Right cardiac atrium (tissue), 5 donors: ENCODE measurements at regions not wholly inside any gene's neighbourhood (a gene's known extent, or its start where the extent isn't known, plus 50 kb on each side); places are given as distances from the start of the nearest gene placed in this dataset.
A peak's percentile ranks its signal among the peaks of the same experiment; 100 is the strongest.
"Not testable (repeated sequence)": the region's sequence is repeated elsewhere in the genome, so short reads cannot be mapped to it uniquely, and the experiment has no call there.

Experiments used
- ATAC-seq, 2 donors: fragments of 200-7000 bp; cut with Tn5 transposase; one replicate each; pipeline versions ENCODE4 v1.8.0 to v1.9.1; 2020; ENCODE audit warnings: moderate library complexity in 2 of 2, mild to moderate bottlenecking in 1 of 2
- DNase-seq, 3 donors: peaks; one replicate each; pipeline ENCODE4 v3.0.0-alpha.2; 2020
- H3K27ac ChIP-seq: one replicate; pipeline ENCODE4 v1.5.1; 2013; ENCODE audit warnings: mild to moderate bottlenecking, low read length, control low read depth, moderate library complexity
- H3K27me3 ChIP-seq: one replicate; pipeline ENCODE4 v1.6.1; 2013; ENCODE audit not compliant: control insufficient read depth, insufficient read depth
- H3K4me1 ChIP-seq: one replicate; pipeline ENCODE4 v1.6.1; 2013; ENCODE audit warnings: low read length; ENCODE audit not compliant: control insufficient read depth, insufficient read depth
- H3K4me3 ChIP-seq: one replicate; pipeline ENCODE4 v1.5.1; 2013; ENCODE audit warnings: low read length, control low read depth
- H3K9me3 ChIP-seq: one replicate; pipeline ENCODE4 v1.6.1; 2013; ENCODE audit warnings: low read length; ENCODE audit not compliant: control insufficient read depth
- WGBS: extraction: QIAGEN DNeasy Blood & Tissue Kit; methylation state at CpG from one replicate; pipeline ENCODE4 v1.1.7; 2013; 5-methylcytosine and 5-hydroxymethylcytosine counted together
- intact Hi-C, 4 donors: fragments of 100-400 bp; cut with DNase I; formaldehyde crosslinking; loops; one replicate each; pipeline versions ENCODE4 v1.11.0 to v1.14.0; 2022 to 2023
- donor health status: healthy with polysubstance abuse.
- donor health status: DM: no; HTN: yes; CAD: no.
- donor health status: DM: no; HTN: no; CAD: no.
- donor health status: DM: no; HTN: yes; CAD: no; lungs with severe emphysema.
- donor health status: DM: yes; HTN: yes; CAD: no.

DNA sequence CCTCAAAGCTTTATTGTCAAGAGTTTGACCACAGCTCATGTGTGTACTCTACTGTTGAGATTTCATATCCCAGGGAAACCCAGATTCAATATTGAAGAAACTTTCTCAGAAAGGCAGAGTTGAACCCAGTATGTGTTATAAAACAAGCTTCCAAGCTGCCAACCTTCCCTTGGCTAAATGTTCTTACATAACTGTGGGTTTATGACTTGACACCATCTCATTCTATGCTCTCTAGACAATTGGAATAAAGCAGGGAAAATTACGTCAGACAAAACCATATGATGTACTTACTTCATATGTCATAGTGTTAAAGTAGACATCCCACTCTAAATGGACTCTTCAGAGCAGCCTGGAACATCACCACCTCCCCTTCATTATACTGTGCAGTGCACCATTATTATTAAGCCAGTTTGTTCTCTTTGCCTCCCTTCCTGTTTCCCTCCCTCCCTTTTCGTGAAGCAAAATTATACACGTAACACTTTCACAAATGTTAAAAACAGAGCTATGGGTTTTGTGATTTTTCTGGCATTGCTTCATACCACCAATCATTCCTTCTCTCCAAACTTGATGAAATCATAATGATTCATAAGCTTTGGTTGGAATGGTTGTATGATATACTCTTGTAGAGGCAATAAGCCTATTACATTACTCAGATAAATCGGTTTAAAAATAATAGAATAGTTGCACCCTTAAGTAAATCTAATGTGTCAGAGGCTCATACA is 507.2 kb downstream of the LTN1 start:
- WGBS: 79% methylated on average over 4 of the region's 4 CpGs
- Histone ChIP-seq H3K4me3 (no peak overlapping the region), H3K27ac (no peak overlapping the region), H3K27me3 (no peaks in the 10 kb centered on the region), H3K4me1 (no peaks in the 10 kb centered on the region), H3K9me3 (no peaks in the 10 kb centered on the region)
- ATAC-seq (no peak), DNase-seq (no peak)
- intact Hi-C loops: no loop called here

DNA sequence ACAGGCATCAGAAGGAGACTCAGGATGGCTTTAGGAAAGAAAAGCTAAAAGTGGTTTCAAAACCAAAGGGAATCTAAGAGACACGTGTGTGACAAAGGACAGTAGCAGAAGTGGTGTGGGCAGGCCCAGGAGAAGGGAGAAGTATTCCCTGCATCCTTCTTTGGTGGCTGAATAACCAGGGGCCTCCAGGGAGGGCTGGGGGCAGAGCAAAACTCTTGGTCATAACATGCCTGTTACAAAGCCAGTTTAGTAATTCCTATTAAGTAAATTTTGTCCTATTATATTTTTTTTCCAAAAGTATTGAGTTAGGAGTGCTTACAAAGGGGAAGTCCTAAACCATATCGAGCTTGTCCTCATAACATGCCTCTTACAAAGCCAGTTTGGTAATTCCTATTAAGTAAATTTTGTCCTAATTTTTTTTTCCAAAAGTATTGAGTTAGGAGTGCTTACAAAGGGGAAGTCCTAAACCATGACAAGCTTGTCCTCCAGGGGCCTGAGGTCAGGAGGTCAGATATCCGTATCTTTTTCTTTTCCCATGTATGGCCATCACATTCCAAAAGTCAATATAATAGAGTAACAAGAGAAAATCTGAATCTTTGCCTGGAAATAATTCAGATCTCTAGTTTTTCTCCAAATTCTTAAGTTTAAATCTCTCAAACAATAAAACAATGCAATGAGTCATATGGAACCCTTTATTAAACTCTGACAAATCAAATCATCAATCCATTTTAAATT is 509.2 kb downstream of the LTN1 start:
- Histone ChIP-seq H3K9me3 (no peaks in the 10 kb centered on the region), H3K4me1 (no peaks in the 10 kb centered on the region), H3K27ac (no peak overlapping the region), H3K27me3 (no peaks in the 10 kb centered on the region), H3K4me3 (no peak overlapping the region)
- DNase-seq (no peak), ATAC-seq (no peak)
- 54% methylated on average over 3 of the region's 3 CpGs for WGBS
- intact Hi-C loops: no loop called here

DNA sequence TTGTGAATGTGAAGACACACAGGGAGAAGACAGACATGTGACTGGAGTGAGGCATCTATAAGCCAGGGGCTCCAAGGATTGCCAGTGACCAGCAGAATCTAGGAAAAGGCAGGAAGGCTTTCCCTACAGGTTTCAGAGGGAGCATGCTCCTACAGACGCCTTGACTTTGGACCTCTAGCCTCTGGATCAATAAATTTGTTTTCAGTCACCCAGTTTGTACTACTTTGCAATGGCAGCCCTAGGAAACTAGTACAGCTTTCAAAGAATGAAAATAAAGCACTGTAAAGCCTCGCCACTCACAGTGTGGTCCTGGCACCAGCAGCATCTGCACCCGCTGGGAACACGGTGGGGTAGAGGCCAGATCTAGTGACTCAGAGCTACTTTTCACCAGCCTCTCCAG is 510.0 kb downstream of the LTN1 start:
- Histone ChIP-seq H3K4me1 (no peaks in the 10 kb centered on the region), H3K27ac (no peak overlapping the region), H3K4me3 (no peak overlapping the region), H3K27me3 (no peaks in the 10 kb centered on the region), H3K9me3 (no peaks in the 10 kb centered on the region)
- WGBS: 91% methylated on average over 4 of the region's 4 CpGs
- no peak for ATAC-seq
- intact Hi-C loops: no loop called here
- DNase-seq: no peak

DNA sequence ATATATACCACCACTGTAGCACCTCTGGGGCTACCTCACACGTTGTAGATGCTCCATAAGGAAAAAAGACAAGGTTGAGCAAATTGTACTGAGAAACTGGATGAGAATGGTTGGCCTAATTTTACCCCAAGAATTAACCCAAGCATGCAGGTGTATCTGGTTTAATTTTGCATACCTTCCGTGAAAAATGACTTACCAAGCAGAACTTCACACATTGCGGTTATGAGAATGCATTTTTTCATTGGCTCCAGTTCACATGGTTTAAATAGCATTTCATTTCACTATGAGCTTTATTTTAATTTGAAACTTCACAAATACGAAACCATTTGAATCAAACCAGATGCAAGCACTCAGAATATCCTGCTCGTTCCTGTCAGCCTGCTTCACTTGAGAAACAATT is 512.2 kb downstream of the LTN1 start:
- intact Hi-C loops: no loop called here
- Histone ChIP-seq H3K27me3 (no peaks in the 10 kb centered on the region), H3K4me3 (no peak overlapping the region), H3K27ac (no peak overlapping the region), H3K4me1 (no peaks in the 10 kb centered on the region), H3K9me3 (no peaks in the 10 kb centered on the region)
- DNase-seq (no peak), ATAC-seq (no peak)
- WGBS: 72% methylated on average over 5 of the region's 5 CpGs

DNA sequence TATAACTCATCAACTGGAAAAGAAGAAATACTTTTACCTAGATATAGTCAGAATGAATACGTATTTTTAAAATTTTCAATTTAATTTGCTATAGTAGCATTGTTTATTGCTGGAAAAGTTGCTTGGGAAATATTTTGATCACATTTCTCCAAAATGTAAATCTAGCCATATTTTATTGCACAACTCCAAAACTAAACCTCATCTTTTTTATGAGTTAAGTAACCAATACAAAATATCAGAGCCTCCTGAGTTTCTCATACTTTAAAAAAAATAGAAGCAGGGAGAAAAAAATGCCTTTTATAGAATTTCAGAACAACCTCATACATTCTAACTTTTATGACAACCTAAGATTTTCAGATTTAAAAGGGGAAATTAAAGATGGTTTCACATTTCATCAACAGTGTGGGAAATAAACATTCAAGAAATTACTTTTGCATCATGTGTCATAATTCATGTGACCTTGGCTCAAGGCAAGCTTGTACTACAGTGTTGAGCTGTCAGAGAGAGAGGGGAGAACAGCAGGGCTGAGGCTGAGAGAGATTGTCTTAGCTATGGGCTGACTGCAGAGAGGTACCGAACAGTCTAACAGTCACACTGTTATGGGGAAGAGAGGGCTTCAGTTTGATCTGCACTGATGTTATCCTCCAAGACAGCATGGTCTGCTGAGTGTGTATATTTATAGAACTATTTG is 519.0 kb downstream of the LTN1 start:
- 72% methylated on average over 2 of the region's 2 CpGs for WGBS
- ATAC-seq: peak in 1 of 2 donors; percentile 25
- no peaks in the 10 kb centered on the region for H3K27me3 ChIP-seq
- no peak for DNase-seq
- no peaks in the 10 kb centered on the region for H3K4me1 ChIP-seq
- H3K27ac ChIP-seq: no peak overlapping the region
- intact Hi-C loops: no loop called here
- no peak overlapping the region for H3K4me3 ChIP-seq
- H3K9me3 ChIP-seq: no peaks in the 10 kb centered on the region

DNA sequence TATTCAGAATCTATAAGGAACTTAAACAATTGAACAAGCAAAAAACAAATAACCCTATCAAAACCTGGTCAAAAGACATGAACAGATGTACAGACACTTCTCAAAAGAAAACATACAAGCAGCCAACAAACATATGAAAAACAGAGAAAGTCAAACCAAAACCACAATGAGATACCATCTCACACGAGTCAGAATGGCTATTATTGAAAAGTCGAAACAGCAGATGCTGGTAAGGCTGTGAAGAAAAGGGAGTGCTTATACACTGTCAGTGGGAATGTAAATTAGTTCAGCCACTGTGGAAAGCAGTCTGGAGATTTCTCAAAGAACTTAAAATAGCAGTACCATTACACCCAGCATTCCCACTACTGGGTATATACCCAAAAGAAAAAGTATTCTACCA is 520.1 kb downstream of the LTN1 start:
- H3K9me3 ChIP-seq, H3K4me3 ChIP-seq, intact Hi-C loops, H3K27ac ChIP-seq, ATAC-seq, DNase-seq, H3K4me1 ChIP-seq, H3K27me3 ChIP-seq: not testable (repeated sequence)
- WGBS: 77% methylated on average over 2 of the region's 2 CpGs

DNA sequence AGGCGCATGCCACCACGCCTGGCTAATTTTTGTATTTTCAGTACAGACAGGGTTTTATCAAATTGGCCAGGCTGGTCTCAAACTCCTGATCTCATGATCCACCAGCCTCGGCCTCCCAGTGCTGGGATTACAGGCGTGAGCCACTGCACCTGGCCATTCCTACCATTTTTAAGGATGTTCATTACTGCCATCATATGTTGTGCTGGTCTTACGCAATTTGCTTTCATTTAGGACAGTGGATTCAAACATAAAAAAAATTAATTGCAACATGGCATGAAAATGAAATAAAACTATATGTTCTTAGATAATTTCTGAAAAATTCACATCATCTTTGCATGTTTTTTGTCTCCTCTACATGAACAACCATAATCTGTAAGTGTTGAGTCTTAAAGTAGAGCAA is 527.7 kb downstream of the LTN1 start:
- Histone ChIP-seq H3K9me3 (no peaks in the 10 kb centered on the region), H3K27me3 (no peaks in the 10 kb centered on the region), H3K4me3 (no peak overlapping the region), H3K27ac (no peak overlapping the region), H3K4me1 (no peaks in the 10 kb centered on the region)
- intact Hi-C loops: no loop called here
- DNase-seq (no peak), ATAC-seq (no peak)
- WGBS: 95% methylated on average over 5 of the region's 5 CpGs

DNA sequence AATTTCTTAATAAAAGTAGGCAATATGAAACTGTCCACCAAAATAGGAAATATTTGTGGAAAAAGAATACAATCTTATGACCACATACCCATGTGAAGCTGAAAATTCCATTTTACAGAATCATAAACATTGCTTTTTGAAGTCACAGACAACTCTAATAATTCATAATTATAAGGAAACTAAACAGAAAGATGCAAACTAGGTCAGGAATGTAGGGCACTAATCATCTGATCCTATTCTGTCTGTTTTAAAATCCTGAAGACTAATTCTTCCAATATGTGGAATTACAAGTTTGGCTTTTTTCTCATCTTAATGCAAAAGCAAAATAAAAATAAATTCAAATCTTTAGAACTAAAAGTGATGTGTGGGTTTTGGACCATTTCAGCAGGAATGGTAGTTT is 528.6 kb downstream of the LTN1 start:
- no peaks in the 10 kb centered on the region for H3K9me3 ChIP-seq
- DNase-seq (no peak), ATAC-seq (no peak)
- no peaks in the 10 kb centered on the region for H3K4me1 ChIP-seq
- H3K27ac ChIP-seq: no peak overlapping the region
- H3K27me3 ChIP-seq: no peaks in the 10 kb centered on the region
- no peak overlapping the region for H3K4me3 ChIP-seq
- intact Hi-C loops: no loop called here

DNA sequence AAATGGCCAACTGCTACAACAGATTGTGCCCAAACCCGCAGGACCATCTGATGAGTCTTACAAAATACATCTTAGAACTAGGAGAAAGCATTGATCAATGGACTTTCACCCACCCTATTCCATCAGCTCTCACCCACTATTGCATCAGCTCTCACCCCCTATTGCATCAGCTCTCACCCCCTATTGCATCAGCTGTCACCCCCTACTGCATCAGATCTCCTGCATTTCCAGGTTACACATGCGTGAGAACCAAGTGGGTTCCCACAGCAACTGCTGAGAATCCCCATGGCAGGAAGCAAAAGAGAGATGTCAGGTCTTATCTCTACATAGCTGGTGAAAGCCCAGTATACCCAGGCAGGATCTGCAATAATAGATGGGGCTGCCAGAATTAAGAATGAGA is 533.5 kb downstream of the LTN1 start:
- WGBS: 82% methylated on average over 2 of the region's 2 CpGs
- Histone ChIP-seq H3K9me3 (no peaks in the 10 kb centered on the region), H3K4me3 (no peak overlapping the region), H3K27me3 (no peaks in the 10 kb centered on the region), H3K27ac (no peak overlapping the region), H3K4me1 (no peaks in the 10 kb centered on the region)
- intact Hi-C loops: no loop called here
- DNase-seq (no peak), ATAC-seq (no peak)

DNA sequence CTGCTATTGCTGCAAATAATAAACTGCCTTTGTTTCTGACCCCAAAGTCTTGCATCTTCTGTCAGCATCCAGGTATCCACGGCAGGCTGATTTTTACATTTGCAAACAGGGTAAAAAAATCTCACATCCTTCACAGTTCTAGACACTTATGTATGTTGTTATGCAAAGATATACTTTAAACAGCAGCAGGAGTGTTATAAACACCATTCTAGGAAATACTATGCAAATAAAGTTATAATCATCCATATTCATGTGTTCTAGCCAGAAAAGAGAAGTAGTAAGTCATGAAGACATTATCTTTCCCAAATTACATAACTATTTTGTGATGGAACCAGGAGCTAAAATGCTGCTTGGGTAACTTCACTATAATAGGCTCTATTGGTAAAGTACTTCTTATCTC is 534.2 kb downstream of the LTN1 start:
- H3K27me3 ChIP-seq: no peaks in the 10 kb centered on the region
- H3K27ac ChIP-seq: no peak overlapping the region
- H3K9me3 ChIP-seq: no peaks in the 10 kb centered on the region
- WGBS: 88% methylated on average over 1 of the region's 1 CpG
- no peak for DNase-seq
- H3K4me3 ChIP-seq: no peak overlapping the region
- no peak for ATAC-seq
- intact Hi-C loops: no loop called here
- H3K4me1 ChIP-seq: no peaks in the 10 kb centered on the region

DNA sequence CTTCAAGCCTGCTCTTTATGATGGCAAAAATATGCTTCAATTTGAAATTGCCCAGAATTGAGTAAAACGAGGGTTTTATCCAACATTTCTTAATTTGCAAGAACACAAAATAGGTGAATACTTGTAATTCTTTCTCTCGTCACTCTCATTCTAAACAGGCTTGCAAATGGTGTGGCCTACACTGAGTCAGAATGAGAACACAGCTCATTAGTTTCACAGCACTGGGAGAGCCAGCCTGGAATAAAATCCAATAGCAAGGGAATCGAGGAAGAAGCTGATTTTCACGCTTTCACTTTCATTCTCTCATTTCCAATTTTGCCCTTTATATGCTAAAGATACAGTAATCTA is 537.5 kb downstream of the LTN1 start:
- WGBS: 73% methylated on average over 4 of the region's 4 CpGs
- Histone ChIP-seq H3K27ac (no peak overlapping the region), H3K27me3 (no peaks in the 10 kb centered on the region), H3K4me3 (no peak overlapping the region), H3K4me1 (no peaks in the 10 kb centered on the region), H3K9me3 (no peaks in the 10 kb centered on the region)
- intact Hi-C loops: no loop called here
- ATAC-seq (no peak), DNase-seq (no peak)
